ENCODE measurements at regions not wholly inside any gene's neighbourhood (a gene's known extent, or its start where the extent isn't known, plus 50 kb on each side); places are given as distances from the start of the nearest gene placed in this dataset.

DNA sequence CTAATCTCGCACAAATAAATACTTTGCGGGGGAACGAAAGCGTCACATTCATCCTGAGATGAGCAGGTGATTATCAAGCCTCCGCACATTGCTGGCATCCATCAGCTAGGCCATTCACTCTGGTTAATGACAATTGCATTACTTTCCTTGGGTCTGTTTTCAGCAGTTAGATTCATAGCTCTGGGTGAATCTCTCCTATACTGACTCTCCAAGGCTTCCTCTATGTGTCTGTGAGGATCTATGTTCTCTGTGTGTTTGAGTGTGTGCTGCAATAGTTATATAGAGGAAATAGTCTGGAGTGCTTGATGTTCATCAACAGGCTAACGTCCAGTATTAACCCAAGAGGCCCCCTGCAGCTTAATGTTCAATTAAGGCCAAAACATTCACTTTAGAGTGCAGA, 133.0 kb upstream of the CTTNBP2NL start:
- TF ChIP-seq EP300 (IDR thresholded peaks at IDR 0.05; ENCODE audit: borderline replicate concordance) (no peak), TCF12 (IDR thresholded peaks at IDR 0.05; ENCODE audit: low read depth) (no peak), RAD21 (IDR thresholded peaks at IDR 0.05; ENCODE audit: low read depth) (no peak), YY1 (IDR thresholded peaks at IDR 0.05; ENCODE audit: low read depth) (no peak), CEBPB (IDR thresholded peaks at IDR 0.05) (no peak), EGR1 (IDR thresholded peaks at IDR 0.05) (no peak), TAF1 (IDR thresholded peaks at IDR 0.05; ENCODE audit: low read depth) (no peak), TEAD4 (IDR thresholded peaks at IDR 0.05) (no peak), ZBTB7A (IDR thresholded peaks at IDR 0.05; ENCODE audit: low read depth) (no peak), FOXM1 (IDR thresholded peaks at IDR 0.05; ENCODE audit: borderline replicate concordance, low read depth) (no peak)
- TF ChIP-seq, protein P1, sequence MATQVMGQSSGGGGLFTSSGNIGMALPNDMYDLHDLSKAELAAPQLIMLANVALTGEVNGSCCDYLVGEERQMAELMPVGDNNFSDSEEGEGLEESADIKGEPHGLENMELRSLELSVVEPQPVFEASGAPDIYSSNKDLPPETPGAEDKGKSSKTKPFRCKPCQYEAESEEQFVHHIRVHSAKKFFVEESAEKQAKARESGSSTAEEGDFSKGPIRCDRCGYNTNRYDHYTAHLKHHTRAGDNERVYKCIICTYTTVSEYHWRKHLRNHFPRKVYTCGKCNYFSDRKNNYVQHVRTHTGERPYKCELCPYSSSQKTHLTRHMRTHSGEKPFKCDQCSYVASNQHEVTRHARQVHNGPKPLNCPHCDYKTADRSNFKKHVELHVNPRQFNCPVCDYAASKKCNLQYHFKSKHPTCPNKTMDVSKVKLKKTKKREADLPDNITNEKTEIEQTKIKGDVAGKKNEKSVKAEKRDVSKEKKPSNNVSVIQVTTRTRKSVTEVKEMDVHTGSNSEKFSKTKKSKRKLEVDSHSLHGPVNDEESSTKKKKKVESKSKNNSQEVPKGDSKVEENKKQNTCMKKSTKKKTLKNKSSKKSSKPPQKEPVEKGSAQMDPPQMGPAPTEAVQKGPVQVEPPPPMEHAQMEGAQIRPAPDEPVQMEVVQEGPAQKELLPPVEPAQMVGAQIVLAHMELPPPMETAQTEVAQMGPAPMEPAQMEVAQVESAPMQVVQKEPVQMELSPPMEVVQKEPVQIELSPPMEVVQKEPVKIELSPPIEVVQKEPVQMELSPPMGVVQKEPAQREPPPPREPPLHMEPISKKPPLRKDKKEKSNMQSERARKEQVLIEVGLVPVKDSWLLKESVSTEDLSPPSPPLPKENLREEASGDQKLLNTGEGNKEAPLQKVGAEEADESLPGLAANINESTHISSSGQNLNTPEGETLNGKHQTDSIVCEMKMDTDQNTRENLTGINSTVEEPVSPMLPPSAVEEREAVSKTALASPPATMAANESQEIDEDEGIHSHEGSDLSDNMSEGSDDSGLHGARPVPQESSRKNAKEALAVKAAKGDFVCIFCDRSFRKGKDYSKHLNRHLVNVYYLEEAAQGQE (IDR thresholded peaks at IDR 0.05; ENCODE audit: low read depth), result no peak
- TF ChIP-seq, protein P2, sequence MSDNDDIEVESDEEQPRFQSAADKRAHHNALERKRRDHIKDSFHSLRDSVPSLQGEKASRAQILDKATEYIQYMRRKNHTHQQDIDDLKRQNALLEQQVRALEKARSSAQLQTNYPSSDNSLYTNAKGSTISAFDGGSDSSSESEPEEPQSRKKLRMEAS (IDR thresholded peaks at IDR 0.05), result no peak
- TF ChIP-seq, protein P3, sequence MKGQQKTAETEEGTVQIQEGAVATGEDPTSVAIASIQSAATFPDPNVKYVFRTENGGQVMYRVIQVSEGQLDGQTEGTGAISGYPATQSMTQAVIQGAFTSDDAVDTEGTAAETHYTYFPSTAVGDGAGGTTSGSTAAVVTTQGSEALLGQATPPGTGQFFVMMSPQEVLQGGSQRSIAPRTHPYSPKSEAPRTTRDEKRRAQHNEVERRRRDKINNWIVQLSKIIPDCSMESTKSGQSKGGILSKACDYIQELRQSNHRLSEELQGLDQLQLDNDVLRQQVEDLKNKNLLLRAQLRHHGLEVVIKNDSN (IDR thresholded peaks at IDR 0.05), result no peak

Measured in Ishikawa (cell line).